ENCODE measurements at regions not wholly inside any gene's neighbourhood (a gene's known extent, or its start where the extent isn't known, plus 50 kb on each side); places are given as distances from the start of the nearest gene placed in this dataset.
"Not testable (repeated sequence)": the region's sequence is repeated elsewhere in the genome, so short reads cannot be mapped to it uniquely, and the experiment has no call there.

DNA sequence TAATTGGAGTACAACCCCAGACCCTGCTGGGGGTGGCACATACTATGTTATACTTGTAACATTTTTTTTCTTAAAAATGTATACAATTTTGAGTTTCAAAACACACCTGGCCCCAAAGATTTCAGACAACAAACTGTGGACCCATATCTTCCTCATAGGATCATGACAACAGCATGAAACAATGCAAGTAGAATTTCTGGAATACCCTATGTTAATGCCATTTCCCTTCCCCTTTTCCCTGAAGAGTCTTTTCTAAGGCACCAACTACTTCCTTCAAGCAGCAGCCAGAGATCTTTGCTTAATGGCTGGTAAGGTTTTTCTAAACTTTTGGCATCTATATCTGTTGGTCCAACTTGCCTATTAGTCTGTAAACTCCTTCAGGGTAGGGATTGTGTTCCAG, 99.9 kb upstream of the SERBP1 start:
- DNase-seq (ENCODE audit: low read depth): no peak

GRCh38 chr1:67532452-67533216, 102.4 kb upstream of the SERBP1 start:
- no peak for DNase-seq (ENCODE audit: low read depth)

DNA sequence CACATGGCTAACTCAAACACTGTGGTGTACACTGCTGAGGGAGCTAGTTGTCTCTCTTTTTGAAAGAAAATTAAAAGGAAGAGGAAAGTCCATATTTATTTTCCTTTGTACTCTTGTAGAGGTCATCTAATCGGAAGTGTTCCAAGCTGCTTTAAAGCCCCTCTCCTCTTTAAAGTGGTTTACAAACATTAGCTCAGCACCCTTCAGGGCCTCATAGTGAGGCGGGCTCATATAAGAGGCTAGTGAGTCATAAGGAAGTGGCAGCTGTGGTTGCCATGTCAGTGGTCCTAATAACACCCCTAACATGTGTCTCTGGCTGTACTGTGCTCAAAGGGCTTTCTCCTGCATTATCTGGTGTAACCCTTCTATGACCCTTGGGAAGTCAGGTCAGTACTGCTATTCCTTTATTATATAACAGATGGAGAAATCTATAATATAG, 104.4 kb upstream of the SERBP1 start:
- DNase-seq (ENCODE audit: low read depth): no peak

GRCh38 chr1:67535474-67535873, 105.3 kb upstream of the SERBP1 start:
- DNase-seq (ENCODE audit: low read depth): no peak

DNA sequence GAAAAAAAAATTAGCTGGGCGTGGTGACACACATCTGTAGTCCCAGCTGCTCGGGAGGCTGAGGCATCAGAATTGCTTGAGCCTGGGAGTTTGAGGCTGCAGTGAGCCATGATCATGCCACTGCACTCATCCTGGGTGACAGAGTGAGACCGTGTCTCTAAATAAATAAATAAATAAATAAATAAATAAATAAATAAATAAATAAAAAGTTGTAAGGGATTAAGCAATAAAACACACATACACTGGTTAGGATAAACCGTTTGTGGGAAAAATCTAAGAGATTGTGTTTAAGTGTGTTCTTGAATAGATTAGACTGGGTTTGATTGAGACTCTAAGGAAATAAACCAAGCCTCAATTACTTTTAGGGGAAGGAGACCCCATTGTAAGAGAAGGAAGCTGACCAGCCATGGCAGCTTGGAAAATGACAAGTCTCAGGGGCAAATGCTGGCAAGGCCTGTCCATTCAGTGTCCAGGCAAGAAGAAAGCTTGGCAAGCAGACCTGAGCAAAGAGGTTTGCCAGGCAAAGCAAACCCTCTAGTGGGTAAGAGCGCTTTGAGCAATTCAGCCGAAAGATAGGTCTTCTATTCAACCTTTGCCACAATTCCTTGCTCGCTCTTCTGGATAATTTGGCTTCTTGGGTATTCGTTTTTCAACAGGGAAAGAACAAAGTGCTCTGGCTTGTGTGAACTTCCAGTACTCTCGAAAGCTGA, 106.9 kb upstream of the SERBP1 start:
- no peak for DNase-seq (ENCODE audit: low read depth)

GRCh38 chr1:67537667-67538018, 107.4 kb upstream of the SERBP1 start:
- DNase-seq (ENCODE audit: low read depth): no peak

DNA sequence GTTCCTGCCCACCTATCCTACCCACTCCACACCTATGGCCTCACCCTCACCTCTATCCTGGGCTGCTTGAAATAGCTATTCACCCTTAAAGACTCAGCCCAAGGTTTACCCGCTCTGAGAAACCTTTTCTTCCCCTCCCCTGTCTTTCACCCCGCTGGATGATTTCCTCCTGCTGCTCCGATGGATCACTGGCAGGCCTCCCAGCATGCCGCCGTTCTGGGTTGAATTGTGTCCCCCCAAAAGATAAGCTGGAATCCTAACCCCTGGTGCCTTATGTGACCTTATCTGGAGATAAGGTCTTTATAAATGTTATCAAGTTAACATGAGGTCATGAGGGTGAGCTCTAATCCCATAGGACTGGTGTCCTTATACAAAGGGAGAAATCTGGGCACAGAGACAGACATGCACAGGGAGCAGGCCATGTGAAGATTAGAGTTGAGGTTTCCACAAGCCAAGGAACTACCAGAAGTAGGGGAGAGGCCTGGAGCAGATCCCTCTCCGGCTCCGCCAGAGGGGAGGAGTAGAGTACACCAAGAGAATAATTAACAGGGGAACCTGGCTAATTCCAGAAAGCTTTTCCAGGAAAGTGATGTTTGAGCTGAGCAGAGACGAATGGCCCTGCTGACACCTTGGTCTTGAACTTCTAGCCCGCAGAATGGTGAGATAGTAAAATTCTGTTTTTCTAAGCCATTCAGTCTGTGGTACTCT, 110.0 kb upstream of the SERBP1 start:
- no peak for DNase-seq (ENCODE audit: low read depth)

DNA sequence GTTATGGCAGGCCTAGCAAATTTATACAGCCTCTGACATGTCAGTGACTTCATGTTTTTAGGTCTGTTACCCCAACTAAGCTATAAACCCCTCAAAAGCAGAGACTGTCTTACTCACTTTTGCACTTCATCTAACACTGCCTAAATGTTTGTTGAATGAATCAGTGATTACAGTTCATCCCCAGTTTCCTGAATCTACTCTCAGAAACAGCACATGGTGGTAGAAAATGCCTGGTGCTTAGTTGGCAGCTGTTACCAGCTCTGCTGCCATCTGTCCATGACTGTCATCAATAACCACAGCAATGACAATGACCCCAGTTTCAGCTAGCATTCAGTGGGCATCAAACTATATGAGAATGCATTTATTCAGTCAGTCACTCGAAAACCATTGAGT, 110.5 kb upstream of the SERBP1 start:
- DNase-seq (ENCODE audit: low read depth): no peak

GRCh38 chr1:67542747-67543146, 112.5 kb upstream of the SERBP1 start:
- DNase-seq (ENCODE audit: low read depth): no peak

DNA sequence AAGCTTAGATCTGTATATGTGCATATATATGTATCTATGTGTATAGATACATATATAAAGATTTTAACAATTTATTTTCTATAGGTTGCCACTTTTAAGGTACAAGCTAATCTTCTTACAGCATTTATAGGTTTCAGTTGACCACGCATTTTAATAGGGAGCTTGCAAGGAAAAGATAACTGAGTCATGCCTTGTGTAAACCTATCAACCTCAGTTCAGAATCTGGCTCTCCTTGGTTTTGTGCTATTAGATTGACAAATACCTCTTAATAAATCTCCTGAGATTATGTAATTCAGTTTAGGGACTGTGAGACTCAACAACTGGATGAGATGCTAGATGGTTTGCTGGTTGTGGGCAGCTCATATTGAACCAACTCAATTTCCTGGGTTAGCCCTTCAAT, 114.7 kb upstream of the SERBP1 start:
- DNase-seq (ENCODE audit: low read depth): no peak

GRCh38 chr1:67545364-67545763, 115.2 kb upstream of the SERBP1 start:
- DNase-seq (ENCODE audit: low read depth): no peak

GRCh38 chr1:67551375-67551774, 121.2 kb upstream of the SERBP1 start:
- DNase-seq (ENCODE audit: low read depth): no peak

DNA sequence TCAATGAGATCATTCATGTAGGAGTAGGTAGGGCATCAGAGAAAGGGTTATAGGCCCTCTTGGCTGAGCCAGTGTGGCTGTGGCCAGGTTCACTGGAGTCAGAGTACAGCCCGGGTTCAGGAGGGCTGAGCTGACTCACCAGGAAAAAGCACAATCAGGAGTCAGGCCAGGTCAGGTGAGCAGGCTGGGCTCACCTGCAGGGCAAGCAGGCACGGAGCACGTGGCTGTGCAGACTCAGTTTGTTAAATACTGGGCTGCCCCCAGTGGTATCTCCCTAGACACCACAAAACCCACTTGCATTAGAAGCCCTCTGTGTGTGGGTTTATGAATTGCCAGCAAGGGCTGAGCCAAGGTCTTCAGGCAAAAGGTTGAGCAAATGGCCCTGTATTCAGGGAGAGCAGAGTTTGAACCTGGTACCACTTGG, 122.1 kb upstream of the SERBP1 start:
- no peak for DNase-seq (ENCODE audit: low read depth)

DNA sequence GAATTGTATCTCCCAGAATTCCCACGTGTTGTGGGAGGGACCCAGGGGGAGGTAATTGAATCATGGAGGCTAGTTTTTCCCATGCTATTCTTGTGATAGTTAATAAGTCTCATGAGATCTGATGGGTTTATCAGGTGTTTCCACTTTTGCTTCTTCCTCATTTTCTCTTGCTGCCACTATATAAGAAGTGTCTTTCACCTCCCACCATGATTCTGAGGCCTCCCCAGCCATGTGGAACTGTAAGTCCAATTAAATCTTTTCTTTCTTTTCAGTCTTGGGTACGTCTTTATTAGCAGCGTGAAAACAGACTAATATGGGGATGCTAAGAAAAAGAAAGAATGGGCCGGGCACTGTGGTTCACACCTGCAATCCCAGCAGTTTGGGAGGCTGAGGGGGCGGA, 124.0 kb upstream of the SERBP1 start:
- not testable (repeated sequence) for DNase-seq (ENCODE audit: low read depth)

DNA sequence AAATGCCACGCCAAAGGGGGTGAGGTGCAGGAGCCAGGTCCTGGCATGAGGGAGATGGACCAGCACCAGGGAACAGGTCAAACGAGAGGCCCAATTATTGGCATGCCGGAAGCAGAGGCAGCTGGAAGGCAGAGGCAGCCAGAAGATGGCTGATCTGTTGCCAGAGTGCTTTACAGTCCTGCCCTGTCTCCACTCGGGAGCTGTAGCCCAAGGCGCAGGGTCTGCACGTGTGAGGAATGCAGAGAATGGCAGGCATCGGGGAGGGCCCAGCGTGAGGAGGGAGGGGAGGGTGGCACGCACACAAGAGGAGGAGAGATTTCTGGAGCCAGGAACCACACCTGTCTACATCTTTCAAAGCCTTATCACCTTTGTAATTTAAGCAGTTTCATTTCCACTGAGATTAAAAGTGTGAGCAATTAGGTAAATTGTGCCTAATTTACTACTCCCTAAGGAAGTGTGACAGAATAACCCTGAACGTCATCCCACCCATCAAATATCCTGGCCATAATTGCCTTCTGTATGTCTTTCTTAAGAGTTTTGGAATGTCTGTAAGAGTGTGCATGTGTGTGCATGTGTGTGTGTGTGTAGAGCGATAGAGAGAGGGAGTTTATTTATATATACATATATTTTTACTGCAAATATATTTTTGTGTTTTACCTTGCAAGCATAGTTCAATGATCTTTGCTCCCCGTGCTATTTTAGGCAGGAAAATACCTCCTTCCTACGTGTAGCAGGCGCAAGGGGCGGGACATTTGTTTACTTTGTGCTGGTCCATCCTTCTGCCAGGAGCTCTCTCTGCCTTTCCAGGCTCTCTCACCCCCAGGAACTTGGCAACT, 125.5 kb upstream of the SERBP1 start:
- DNase-seq (ENCODE audit: low read depth): no peak

- no peak for DNase-seq (ENCODE audit: low read depth)
Observed at GRCh38 chr1:67556297-67556900, 126.2 kb upstream of the SERBP1 start.

DNA sequence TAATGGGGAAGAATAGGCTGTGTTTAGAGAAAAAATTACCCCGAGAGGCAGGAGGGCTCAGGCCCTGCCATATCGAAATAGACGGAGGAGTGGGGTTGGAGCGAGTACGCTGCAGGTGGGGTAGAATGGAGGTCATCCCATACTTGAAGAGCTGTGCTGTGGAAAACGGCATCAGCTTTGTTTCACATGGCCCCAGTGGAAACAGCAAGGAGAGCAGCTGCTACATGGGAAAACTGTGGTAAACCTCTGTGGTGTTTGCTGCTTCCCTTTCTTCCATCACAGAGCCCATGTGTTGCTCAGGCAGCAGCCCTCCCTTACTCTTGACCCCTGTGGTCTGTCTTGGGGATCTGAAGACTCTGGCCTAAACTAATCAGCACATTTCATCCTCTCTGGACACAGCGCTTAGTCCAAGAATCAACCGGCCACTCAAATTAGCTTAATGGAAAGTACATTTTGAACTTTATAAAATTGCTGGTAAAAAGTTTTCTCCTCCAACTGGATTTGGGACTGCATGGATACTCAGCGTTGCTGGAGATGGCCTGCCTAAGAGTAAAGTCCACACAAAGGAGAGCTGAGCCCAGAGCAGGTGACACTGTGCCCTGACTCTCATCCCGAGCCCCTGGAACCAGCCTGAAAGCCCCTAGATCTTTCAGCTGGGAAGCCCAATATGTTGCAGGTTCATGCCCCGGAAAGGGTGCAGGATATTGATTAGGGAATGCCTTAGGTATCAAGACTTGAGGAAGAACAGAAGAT, 127.1 kb upstream of the GADD45A start:
- DNase-seq (ENCODE audit: low read depth): no peak

- no peak for DNase-seq (ENCODE audit: low read depth)
Observed at GRCh38 chr1:67558449-67559193, 126.4 kb upstream of the GADD45A start.

- DNase-seq (ENCODE audit: low read depth): no peak
Observed at GRCh38 chr1:67559222-67559700, 125.7 kb upstream of the GADD45A start.

DNA sequence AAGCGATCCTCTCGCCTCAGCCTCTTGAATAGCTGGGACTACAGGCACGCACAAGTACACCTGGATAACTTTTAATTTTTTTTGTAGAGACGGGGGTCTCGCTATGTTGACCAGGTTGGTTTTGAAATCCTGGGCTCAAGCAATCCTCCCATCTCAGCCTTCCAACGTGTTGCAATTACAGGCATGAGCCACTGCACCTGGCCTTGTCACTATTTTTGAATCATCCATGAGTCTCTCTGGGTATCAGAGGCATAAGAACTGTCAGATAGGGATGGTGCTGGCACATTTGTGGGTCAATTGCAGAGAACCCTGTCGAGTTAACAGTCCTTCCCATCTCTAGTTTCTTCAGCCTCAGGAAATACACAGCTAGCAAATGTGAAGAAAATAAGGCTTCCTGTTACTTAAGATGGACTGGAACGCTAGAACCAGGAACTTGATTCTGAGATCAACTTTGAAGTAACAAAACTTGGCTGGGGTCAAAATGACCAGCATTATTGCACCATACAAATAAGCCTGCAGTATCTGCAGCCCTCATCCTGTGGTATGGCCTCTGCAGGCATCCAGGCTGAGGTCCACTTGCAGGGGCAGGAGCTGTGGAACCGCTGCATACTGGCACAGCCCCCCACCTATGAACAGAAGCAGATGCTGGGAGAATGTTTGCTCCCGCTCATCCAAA, 124.3 kb upstream of the GADD45A start:
- no peak for DNase-seq (ENCODE audit: low read depth)

All from stimulated activated CD8-positive, alpha-beta memory T cell treated with anti-CD3 and anti-CD28 coated beads, Interleukin-12 subunit alpha, Interleukin-12 subunit beta, amount 100 ng/mL, for 1 hour (primary cell).